ES-I3 (cell line): ENCODE measurements at regions not wholly inside any gene's neighbourhood (a gene's known extent, or its start where the extent isn't known, plus 50 kb on each side); places are given as distances from the start of the nearest gene placed in this dataset.
"Not testable (repeated sequence)": the region's sequence is repeated elsewhere in the genome, so short reads cannot be mapped to it uniquely, and the experiment has no call there.

Experiments used
- H3K36me3 ChIP-seq: 2 replicates; pipeline ENCODE4 v1.6.1; 2013; ENCODE audit warnings: mild to moderate bottlenecking, low read length, control low read depth, moderate library complexity; ENCODE audit not compliant: insufficient read depth
- H3K4me1 ChIP-seq: 2 replicates; pipeline ENCODE4 v1.6.1; 2013; ENCODE audit warnings: mild to moderate bottlenecking, control low read depth, low read length; ENCODE audit not compliant: insufficient read depth
- H3K9ac ChIP-seq: 2 replicates; pipeline ENCODE4 v1.6.1; 2013; ENCODE audit warnings: low read depth, mild to moderate bottlenecking, low read length, moderate library complexity
- H3K9me3 ChIP-seq: 2 replicates; pipeline ENCODE4 v1.6.1; 2013; ENCODE audit warnings: mild to moderate bottlenecking, low read length, moderate library complexity; ENCODE audit not compliant: control insufficient read depth, insufficient read depth

GRCh38 chr22:22374579-22374978 lies 130.0 kb downstream of the VPREB1 start:
- H3K9ac ChIP-seq, result no peak overlapping the region

GRCh38 chr22:22375576-22376351 lies 131.2 kb downstream of the VPREB1 start:
- H3K4me1 ChIP-seq, result no peaks in the 10 kb centered on the region
- H3K9ac ChIP-seq, result no peak overlapping the region
- H3K9me3 ChIP-seq, result no peaks in the 10 kb centered on the region
- H3K36me3 ChIP-seq, result no peaks in the 10 kb centered on the region

More at GRCh38 chr22:22374579-22374978, 130.0 kb downstream of the VPREB1 start:
- Histone ChIP-seq H3K36me3 (no peaks in the 10 kb centered on the region), H3K4me1 (no peaks in the 10 kb centered on the region), H3K9me3 (no peaks in the 10 kb centered on the region)

GRCh38 chr22:22376352-22376706 lies 131.7 kb downstream of the VPREB1 start:
- H3K36me3 ChIP-seq, result no peaks in the 10 kb centered on the region

GRCh38 chr22:22376884-22377283 lies 131.7 kb downstream of the ZNF280B start:
- H3K9ac ChIP-seq, H3K36me3 ChIP-seq, H3K4me1 ChIP-seq, H3K9me3 ChIP-seq: not testable (repeated sequence)

More at GRCh38 chr22:22376352-22376706, 131.7 kb downstream of the VPREB1 start:
- Histone ChIP-seq H3K4me1 (no peaks in the 10 kb centered on the region), H3K9ac (no peak overlapping the region), H3K9me3 (no peaks in the 10 kb centered on the region)

- H3K9ac ChIP-seq, result no peak overlapping the region
- no peaks in the 10 kb centered on the region for H3K9me3 ChIP-seq
- no peaks in the 10 kb centered on the region for H3K4me1 ChIP-seq
- H3K36me3 ChIP-seq, result no peaks in the 10 kb centered on the region
Observed at GRCh38 chr22:22377335-22377734, 131.2 kb downstream of the ZNF280B start.

GRCh38 chr22:22378446-22379415 lies 129.8 kb downstream of the ZNF280B start:
- Histone ChIP-seq H3K36me3 (no peaks in the 10 kb centered on the region), H3K9ac (no peak overlapping the region)

GRCh38 chr22:22380098-22381030 lies 128.2 kb downstream of the ZNF280B start:
- no peaks in the 10 kb centered on the region for H3K36me3 ChIP-seq
- no peaks in the 10 kb centered on the region for H3K4me1 ChIP-seq
- H3K9ac ChIP-seq, result no peak overlapping the region
- no peaks in the 10 kb centered on the region for H3K9me3 ChIP-seq

More at GRCh38 chr22:22378446-22379415, 129.8 kb downstream of the ZNF280B start:
- no peaks in the 10 kb centered on the region for H3K4me1 ChIP-seq
- H3K9me3 ChIP-seq, result no peaks in the 10 kb centered on the region

- H3K9ac ChIP-seq, H3K36me3 ChIP-seq, H3K4me1 ChIP-seq, H3K9me3 ChIP-seq: not testable (repeated sequence)
Observed at GRCh38 chr22:22381292-22381691, 127.2 kb downstream of the ZNF280B start.

GRCh38 chr22:22384267-22384666 lies 124.3 kb downstream of the ZNF280B start:
- no peak overlapping the region for H3K9ac ChIP-seq
- no peaks in the 10 kb centered on the region for H3K36me3 ChIP-seq
- no peaks in the 10 kb centered on the region for H3K4me1 ChIP-seq
- H3K9me3 ChIP-seq, result no peaks in the 10 kb centered on the region; the same call in 1 of the 2 replicates

GRCh38 chr22:22384668-22385244 lies 123.8 kb downstream of the ZNF280B start:
- no peak overlapping the region for H3K9ac ChIP-seq
- no peaks in the 10 kb centered on the region for H3K36me3 ChIP-seq
- H3K9me3 ChIP-seq, result no peaks in the 10 kb centered on the region; the same call in 1 of the 2 replicates
- H3K4me1 ChIP-seq, result no peaks in the 10 kb centered on the region

GRCh38 chr22:22386602-22387385 lies 121.7 kb downstream of the ZNF280B start:
- H3K9me3 ChIP-seq, result no peaks in the 10 kb centered on the region; the same call in 1 of the 2 replicates
- H3K36me3 ChIP-seq, result no peaks in the 10 kb centered on the region
- H3K9ac ChIP-seq, result no peak overlapping the region
- no peaks in the 10 kb centered on the region for H3K4me1 ChIP-seq

GRCh38 chr22:22387386-22387736 lies 121.2 kb downstream of the ZNF280B start:
- H3K36me3 ChIP-seq, result no peaks in the 10 kb centered on the region
- no peaks in the 10 kb centered on the region; the same call in 1 of the 2 replicates for H3K9me3 ChIP-seq
- H3K4me1 ChIP-seq, result no peaks in the 10 kb centered on the region
- H3K9ac ChIP-seq, result no peak overlapping the region

GRCh38 chr22:22388090-22388489 lies 120.5 kb downstream of the ZNF280B start:
- Histone ChIP-seq H3K36me3 (no peaks in the 10 kb centered on the region), H3K9me3 (no peaks in the 10 kb centered on the region; the same call in 1 of the 2 replicates), H3K4me1 (no peaks in the 10 kb centered on the region), H3K9ac (no peak overlapping the region)
